ENCODE measurements at regions not wholly inside any gene's neighbourhood (a gene's known extent, or its start where the extent isn't known, plus 50 kb on each side); places are given as distances from the start of the nearest gene placed in this dataset.

DNA sequence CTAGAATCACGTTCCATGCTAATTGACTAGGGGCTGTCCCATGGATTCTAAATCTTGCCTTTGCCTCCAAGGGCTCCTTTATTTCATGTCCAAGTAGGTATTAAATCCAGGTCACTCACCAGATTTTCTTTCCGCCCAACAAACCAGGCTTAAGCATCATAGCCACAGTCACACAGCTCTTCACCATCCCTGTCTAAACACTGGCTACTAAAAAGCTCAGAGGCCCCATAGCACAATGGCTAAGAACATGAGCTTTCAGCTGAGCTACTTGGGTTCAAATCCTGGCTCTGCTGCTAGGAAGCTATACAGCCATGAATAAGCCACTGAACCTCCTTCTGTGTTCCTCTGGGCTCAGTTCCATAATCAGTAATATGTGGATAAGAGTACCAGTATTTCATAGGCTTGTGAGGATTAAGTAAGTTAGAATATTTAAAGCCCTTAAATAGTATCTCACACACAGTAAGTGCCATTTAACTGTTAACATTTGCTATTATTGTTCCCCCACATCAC is 277.2 kb upstream of the GJB5 start:
- no peak overlapping the region for H3K4me3 ChIP-seq
- H3K9me3 ChIP-seq, result no peaks in the 10 kb centered on the region
- intact Hi-C loops (cut with DNase I), result no loop called here
- no peaks in the 10 kb centered on the region for H3K4me1 ChIP-seq
- DNase-seq, result no peak
- peaks cover 5% of the 10 kb centered on the region for H3K27me3 ChIP-seq (ENCODE audit: low read depth)
- no peaks in the 10 kb centered on the region for H3K36me3 ChIP-seq
- TF ChIP-seq CTCF (IDR thresholded peaks at IDR 0.05), result no peak
- no peak for ATAC-seq
- no peak overlapping the region for H3K27ac ChIP-seq

GRCh38 chr1:34478515-34479076 is 276.3 kb upstream of the GJB5 start:
- Histone ChIP-seq H3K36me3 (no peaks in the 10 kb centered on the region), H3K27ac (no peak overlapping the region), H3K4me3 (no peak overlapping the region), H3K9me3 (no peaks in the 10 kb centered on the region), H3K4me1 (no peaks in the 10 kb centered on the region), H3K27me3 (ENCODE audit: low read depth) (peaks cover 5% of the 10 kb centered on the region)
- intact Hi-C loops (cut with DNase I), result no loop called here
- no peak for ATAC-seq
- TF ChIP-seq CTCF (IDR thresholded peaks at IDR 0.05), result no peak
- DNase-seq, result no peak

GRCh38 chr1:34479731-34480130 is 275.1 kb upstream of the GJB5 start:
- Histone ChIP-seq H3K4me1 (no peaks in the 10 kb centered on the region), H3K36me3 (no peaks in the 10 kb centered on the region), H3K27ac (no peak overlapping the region), H3K9me3 (no peaks in the 10 kb centered on the region), H3K27me3 (ENCODE audit: low read depth) (peaks cover 5% of the 10 kb centered on the region), H3K4me3 (no peak overlapping the region)
- ATAC-seq, result no peak
- no peak for DNase-seq
- intact Hi-C loops (cut with DNase I), result no loop called here
- TF ChIP-seq CTCF (IDR thresholded peaks at IDR 0.05), result no peak

DNA sequence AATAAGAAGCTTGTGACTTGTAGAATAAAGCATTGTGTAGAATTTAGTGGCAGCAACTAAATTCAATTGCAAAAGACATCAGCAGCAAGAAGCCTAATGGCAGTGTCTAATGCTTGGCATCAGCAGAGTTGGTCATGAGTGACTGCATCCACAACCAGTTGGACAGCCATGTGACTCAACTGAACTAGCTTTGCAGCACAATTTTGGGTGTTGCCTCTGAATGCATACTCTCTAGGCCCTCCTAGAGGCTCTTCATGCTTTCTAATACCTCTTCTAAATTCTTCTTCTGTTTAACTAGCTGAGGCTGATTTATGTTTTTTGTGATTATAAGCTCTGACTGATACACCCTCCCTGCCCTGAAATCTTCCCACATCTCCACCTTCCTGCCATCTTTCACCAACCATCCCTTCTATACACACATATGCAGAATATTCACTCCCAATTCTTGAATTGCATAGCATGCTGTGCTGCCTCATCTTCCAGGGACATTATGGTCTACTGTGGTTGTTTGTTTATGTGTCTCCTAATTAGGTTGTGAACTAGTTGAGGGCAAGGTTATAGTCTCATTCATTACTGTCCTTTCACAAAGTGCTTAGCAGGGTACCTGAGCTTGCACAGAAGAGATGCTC is 266.7 kb upstream of the GJB5 start:
- Histone ChIP-seq H3K9me3 (peaks cover 18% of the 10 kb centered on the region), H3K27ac (no peak overlapping the region), H3K36me3 (no peaks in the 10 kb centered on the region), H3K27me3 (ENCODE audit: low read depth) (no peaks in the 10 kb centered on the region), H3K4me3 (no peak overlapping the region), H3K4me1 (no peaks in the 10 kb centered on the region)
- no peak for TF ChIP-seq CTCF (IDR thresholded peaks at IDR 0.05)
- intact Hi-C loops (cut with DNase I), result no loop called here
- DNase-seq (no peak), ATAC-seq (no peak)

- ATAC-seq (no peak), DNase-seq (peak; percentile 47)
- TF ChIP-seq CTCF (IDR thresholded peaks at IDR 0.05), result no peak
- intact Hi-C loops (cut with DNase I), result no loop called here
- H3K4me1 ChIP-seq, result no peaks in the 10 kb centered on the region
- no peaks in the 10 kb centered on the region for H3K36me3 ChIP-seq
- peaks cover 4% of the 10 kb centered on the region for H3K27me3 ChIP-seq (ENCODE audit: low read depth)
- H3K4me3 ChIP-seq, result no peak overlapping the region
- H3K27ac ChIP-seq, result no peak overlapping the region
- no peaks in the 10 kb centered on the region for H3K9me3 ChIP-seq
Measured at GRCh38 chr1:34500451-34500850, 254.4 kb upstream of the GJB5 start.

Data from lower lobe of right lung (tissue), 2 donors.